SK-MEL-5 (cell line): ENCODE measurements at regions not wholly inside any gene's neighbourhood (a gene's known extent, or its start where the extent isn't known, plus 50 kb on each side); places are given as distances from the start of the nearest gene placed in this dataset.
A peak's percentile ranks its signal among the peaks of the same experiment; 100 is the strongest.
"Not testable (repeated sequence)": the region's sequence is repeated elsewhere in the genome, so short reads cannot be mapped to it uniquely, and the experiment has no call there.

Source experiments
- DNase-seq: peaks from one replicate; pipeline ENCODE4 v3.0.0-alpha.2; 2016; ENCODE audit warnings: low read depth, low spot score
- in situ Hi-C: cut with HindIII; loops from 2 replicates; pipeline ENCODE4 v1.10.0; 2016; ENCODE audit warnings: low sequenced_read_pairs, high pct_unique_total_duplicates, low pct_unique_long_range_greater_than_20kb

- no peak for DNase-seq
- in situ Hi-C loops: no loop called here
Observed at GRCh38 chr6:150299873-150300485, 68.8 kb upstream of the IYD start.

GRCh38 chr6:150301846-150302519 is 66.8 kb upstream of the IYD start:
- in situ Hi-C loops: no loop called here
- peak; percentile 56 for DNase-seq

- in situ Hi-C loops: no loop called here
- no peak for DNase-seq
Observed at GRCh38 chr6:150302520-150303176, 66.2 kb upstream of the IYD start.

- in situ Hi-C loops: no loop called here
Observed at GRCh38 chr6:150303256-150303655, 65.6 kb upstream of the IYD start.

GRCh38 chr6:150304429-150304828 is 64.4 kb upstream of the IYD start:
- in situ Hi-C loops: no loop called here
- no peak for DNase-seq

More at GRCh38 chr6:150303256-150303655, 65.6 kb upstream of the IYD start:
- no peak for DNase-seq

- DNase-seq: no peak
- in situ Hi-C loops: no loop called here
Observed at GRCh38 chr6:150306290-150306689, 62.5 kb upstream of the IYD start.

- DNase-seq: no peak
- in situ Hi-C loops: no loop called here
Observed at GRCh38 chr6:150307520-150307919, 61.3 kb upstream of the IYD start.

GRCh38 chr6:150308812-150309645 is 59.8 kb upstream of the IYD start:
- DNase-seq: no peak
- in situ Hi-C loops: no loop called here

GRCh38 chr6:150310539-150310938 is 58.3 kb upstream of the IYD start:
- no peak for DNase-seq
- in situ Hi-C loops: no loop called here

GRCh38 chr6:150311149-150311944 is 57.5 kb upstream of the IYD start:
- DNase-seq, in situ Hi-C loops: not testable (repeated sequence)

GRCh38 chr6:150312395-150312794 is 56.4 kb upstream of the IYD start:
- in situ Hi-C loops: no loop called here
- DNase-seq: no peak

GRCh38 chr6:150312844-150313584 is 55.8 kb upstream of the IYD start:
- in situ Hi-C loops: no loop called here
- no peak for DNase-seq

- no peak for DNase-seq
- in situ Hi-C loops: no loop called here
Observed at GRCh38 chr6:150313781-150314180, 55.0 kb upstream of the IYD start.

- in situ Hi-C loops: no loop called here
- DNase-seq: no peak
Observed at GRCh38 chr6:150314230-150315188, 54.3 kb upstream of the IYD start.

- in situ Hi-C loops: no loop called here
- DNase-seq: no peak
Observed at GRCh38 chr6:150315626-150316025, 53.2 kb upstream of the IYD start.

- no peak for DNase-seq
- in situ Hi-C loops: no loop called here
Observed at GRCh38 chr6:150316936-150317335, 51.9 kb upstream of the IYD start.
